LNCaP clone FGC (cell line): ENCODE measurements at regions not wholly inside any gene's neighbourhood (a gene's known extent, or its start where the extent isn't known, plus 50 kb on each side); places are given as distances from the start of the nearest gene placed in this dataset.

Experiments
- DNase-seq: peaks from one replicate; pipeline ENCODE4 v3.0.0-alpha.2; 2011; ENCODE audit warnings: low read depth
- H3K4me3 ChIP-seq: 2 replicates; pipeline ENCODE4 v1.5.1; 2011; ENCODE audit warnings: mild to moderate bottlenecking, low read depth, low read length, control low read depth
- TF ChIP-seq, protein P1 (sequence below): IDR thresholded peaks from 2 replicates; pipeline ENCODE4 v1.5.1; 2012; ENCODE audit warnings: mild to moderate bottlenecking; ENCODE audit not compliant: control insufficient read depth, insufficient read depth; ENCODE audit errors: extremely low read depth

DNA sequence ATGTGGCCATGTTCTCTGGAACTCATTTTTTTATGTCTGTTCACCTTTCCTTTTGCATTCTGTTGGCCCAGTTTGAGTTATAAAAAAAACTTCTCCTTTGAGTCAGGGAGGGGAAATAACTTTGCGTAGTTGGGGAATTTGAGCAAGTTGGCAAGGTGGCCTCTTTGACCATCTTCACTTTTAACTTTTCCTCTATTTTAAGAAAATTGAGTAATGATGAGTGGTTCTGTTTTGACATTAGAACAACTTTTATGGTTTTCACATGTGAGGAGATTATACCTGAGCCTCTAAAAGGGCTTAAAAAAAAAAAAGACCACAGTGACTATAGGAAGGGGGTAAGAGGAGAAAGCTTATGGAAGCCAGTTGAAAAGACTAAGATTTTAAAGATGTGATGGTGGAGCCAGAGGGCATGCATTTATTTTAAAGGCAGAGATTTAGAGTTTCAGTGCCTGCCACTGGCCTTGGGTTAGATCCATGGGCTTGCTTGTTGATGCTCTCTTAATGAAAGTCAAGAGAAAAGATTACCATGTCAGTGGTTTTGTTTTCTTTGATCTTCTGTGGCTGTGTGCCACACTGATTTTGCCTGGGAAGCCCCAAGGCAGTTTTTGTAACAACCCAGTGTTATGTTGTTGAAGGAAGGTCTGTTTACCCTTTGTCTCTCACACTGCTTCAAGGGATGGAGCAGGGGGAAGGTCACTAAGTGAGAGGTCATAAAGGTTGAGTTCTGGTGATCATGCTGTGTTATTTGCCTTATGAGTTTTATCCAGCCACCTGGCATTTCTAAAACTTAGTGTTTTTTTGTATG is 219.7 kb upstream of the CD180 start:
- TF ChIP-seq, protein P1, sequence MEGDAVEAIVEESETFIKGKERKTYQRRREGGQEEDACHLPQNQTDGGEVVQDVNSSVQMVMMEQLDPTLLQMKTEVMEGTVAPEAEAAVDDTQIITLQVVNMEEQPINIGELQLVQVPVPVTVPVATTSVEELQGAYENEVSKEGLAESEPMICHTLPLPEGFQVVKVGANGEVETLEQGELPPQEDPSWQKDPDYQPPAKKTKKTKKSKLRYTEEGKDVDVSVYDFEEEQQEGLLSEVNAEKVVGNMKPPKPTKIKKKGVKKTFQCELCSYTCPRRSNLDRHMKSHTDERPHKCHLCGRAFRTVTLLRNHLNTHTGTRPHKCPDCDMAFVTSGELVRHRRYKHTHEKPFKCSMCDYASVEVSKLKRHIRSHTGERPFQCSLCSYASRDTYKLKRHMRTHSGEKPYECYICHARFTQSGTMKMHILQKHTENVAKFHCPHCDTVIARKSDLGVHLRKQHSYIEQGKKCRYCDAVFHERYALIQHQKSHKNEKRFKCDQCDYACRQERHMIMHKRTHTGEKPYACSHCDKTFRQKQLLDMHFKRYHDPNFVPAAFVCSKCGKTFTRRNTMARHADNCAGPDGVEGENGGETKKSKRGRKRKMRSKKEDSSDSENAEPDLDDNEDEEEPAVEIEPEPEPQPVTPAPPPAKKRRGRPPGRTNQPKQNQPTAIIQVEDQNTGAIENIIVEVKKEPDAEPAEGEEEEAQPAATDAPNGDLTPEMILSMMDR = no peak
- no peak for DNase-seq
- no peak overlapping the region for H3K4me3 ChIP-seq

DNA sequence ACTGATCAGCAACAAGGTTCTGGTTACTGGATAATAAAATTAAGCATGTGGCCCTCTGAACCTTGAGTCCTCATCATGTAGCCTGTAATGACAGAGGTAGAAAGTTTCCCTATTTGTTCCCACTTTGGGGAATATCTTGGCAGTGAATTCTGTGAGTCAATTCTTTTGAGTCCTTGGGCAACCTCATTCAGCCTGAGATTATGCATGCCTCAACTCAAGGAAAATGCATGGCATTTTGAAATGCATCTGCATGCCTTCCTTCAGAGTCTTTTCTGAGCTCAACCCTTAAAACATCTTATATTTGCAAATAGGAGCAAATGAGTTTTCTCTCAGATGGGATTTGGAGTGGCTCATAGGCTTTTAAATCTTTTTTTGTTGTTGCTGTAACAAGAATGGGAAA is 218.1 kb upstream of the CD180 start:
- TF ChIP-seq, protein P1 = no peak
- no peak overlapping the region for H3K4me3 ChIP-seq
- no peak for DNase-seq

DNA sequence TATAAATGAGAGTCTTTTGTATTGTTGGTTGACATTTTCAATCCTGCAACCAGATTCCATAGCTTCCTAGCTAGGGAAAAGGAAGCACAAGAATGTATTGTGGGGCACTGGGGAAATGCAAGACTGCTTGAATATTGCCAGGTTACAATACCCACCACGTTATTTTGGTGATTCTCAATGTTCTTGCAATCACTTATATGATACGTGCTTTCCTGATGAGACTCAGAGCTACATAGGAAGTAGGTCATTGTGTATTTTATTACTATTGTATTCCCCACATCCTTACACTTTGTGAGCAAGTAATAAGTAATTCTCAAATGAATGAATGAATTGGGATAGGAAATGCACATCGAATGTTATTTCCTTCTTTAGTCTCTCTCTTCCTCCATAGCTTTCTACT is 217.1 kb upstream of the CD180 start:
- no peak for DNase-seq
- no peak overlapping the region for H3K4me3 ChIP-seq
- TF ChIP-seq, protein P1 = no peak

DNA sequence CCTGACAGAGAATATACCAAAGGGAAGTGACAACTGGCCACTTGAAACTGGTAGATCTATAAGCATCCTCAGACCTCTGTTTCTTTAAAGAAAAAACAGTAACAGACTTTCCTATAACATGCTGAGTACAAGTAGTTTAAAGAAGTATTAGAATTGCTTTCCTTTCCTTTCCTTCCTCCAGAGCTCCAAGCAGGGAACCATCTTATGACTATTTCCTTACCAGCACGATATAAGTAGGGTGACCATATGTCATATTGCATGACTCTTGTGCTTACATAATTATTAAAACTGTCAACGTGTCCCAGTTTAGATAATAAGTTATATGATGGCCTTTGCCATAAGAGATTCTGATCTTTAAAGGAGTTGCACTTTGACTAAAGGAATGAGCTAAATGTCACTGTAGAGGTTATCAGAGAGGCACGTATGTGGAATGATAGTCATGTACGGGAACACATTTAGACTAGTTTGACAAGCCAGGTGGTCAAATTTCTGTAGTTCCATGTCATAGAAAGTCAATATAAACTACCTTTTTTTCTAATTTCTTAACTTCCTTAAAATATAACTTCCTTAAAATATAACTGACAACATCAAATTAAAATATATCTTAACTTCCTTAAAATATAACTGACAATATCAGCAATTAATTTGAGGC is 212.7 kb upstream of the CD180 start:
- no peak for DNase-seq
- no peak overlapping the region for H3K4me3 ChIP-seq
- TF ChIP-seq, protein P1 = no peak

DNA sequence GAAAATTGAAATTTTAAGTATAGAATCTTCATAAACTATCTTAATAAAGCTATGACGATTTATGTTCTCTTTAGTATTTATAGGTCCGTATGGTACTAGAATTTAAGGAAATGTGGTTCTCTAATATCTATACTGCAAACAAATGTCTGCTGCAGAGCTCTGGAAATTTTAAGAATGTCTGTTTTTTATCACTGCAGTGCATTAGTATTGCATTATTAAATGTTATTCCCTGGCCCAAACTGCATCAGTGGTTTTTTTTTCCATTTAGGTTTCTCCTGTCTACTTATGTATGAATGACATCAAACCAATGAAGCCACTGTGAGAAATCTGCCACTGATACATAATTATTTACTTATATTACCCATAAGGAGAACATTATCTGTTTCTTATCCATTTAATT is 211.4 kb upstream of the CD180 start:
- no peak for DNase-seq
- TF ChIP-seq, protein P1 = no peak
- H3K4me3 ChIP-seq = no peak overlapping the region

DNA sequence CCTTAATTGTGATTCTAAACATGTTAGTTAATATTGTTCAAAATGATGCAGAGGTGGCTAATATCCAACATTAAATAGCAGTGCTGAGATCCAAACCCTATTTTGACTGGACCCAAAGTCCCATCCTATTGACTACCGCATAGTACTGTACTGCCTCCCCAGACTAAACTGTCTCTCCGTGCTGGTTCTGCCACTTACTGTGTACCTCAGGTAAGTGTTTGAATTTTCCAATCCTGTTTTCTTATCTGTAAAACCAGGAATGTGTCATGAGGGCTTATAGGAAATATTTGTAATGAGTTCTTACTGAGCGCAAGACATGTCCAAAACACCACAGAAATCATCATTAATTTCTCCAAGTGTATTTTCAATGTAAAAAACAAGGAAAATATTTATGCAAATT is 209.2 kb upstream of the CD180 start:
- TF ChIP-seq, protein P1 = no peak
- no peak overlapping the region for H3K4me3 ChIP-seq
- no peak for DNase-seq

DNA sequence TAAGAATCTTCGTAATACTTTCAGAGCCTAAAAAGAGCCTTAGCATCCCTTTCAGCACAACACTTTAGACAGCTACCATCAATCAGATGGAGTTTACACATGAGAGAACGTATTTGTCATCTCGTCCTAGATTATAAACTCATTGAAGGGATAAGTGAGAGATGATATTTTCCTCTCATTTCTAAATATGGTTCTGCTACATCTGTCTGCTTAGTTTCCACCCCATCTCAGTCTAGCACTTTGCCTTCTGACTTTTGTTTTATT is 208.4 kb upstream of the CD180 start:
- TF ChIP-seq, protein P1 = no peak
- H3K4me3 ChIP-seq = no peak overlapping the region
- DNase-seq = no peak
